Common myeloid progenitor, CD34-positive (primary cell): ENCODE measurements at regions not wholly inside any gene's neighbourhood (a gene's known extent, or its start where the extent isn't known, plus 50 kb on each side); places are given as distances from the start of the nearest gene placed in this dataset.

Source experiments
- CTCF ChIA-PET: fragments of 350-600 bp; sonication (Branson Sonifier 250); formaldehyde crosslinking; loops from one replicate; lab custom pipeline; 2021; ENCODE audit warnings: antibody characterized with exemption; lab: Charles Lee
- POLR2A ChIA-PET: fragments of 350-600 bp; sonication (Branson Sonifier 250); formaldehyde crosslinking; loops from one replicate; lab custom pipeline; 2021; ENCODE audit warnings: antibody characterized with exemption; lab: Charles Lee
- DNase-seq, 3 donors: peaks; one replicate each; pipeline versions ENCODE4 v3.0.0 to v3.0.0-alpha.2; 2013
- H3K27ac ChIP-seq, 2 experiments: 1 replicate in 1 of 2; 2 replicates in 1 of 2; pipeline ENCODE4 v1.7.0; 2013; ENCODE audit warnings: inconsistent platforms in 2 of 2, low read length in 2 of 2, mild to moderate bottlenecking in 2 of 2, low read depth in 1 of 2, moderate library complexity in 1 of 2; ENCODE audit not compliant: severe bottlenecking in 2 of 2, insufficient read depth in 1 of 2, poor library complexity in 1 of 2
- H3K27me3 ChIP-seq, 5 experiments: replicated peaks in 2 of 5; 1 replicate in 3 of 5; 2 replicates in 2 of 5; pipeline versions ENCODE4 v1.6.1 to v1.7.0; 2013; ENCODE audit warnings: low read length in 4 of 5, mild to moderate bottlenecking in 2 of 5, moderate library complexity in 2 of 5, inconsistent platforms in 1 of 5; ENCODE audit not compliant: insufficient read depth in 5 of 5, control insufficient read depth in 4 of 5
- H3K36me3 ChIP-seq, 4 experiments: 1 replicate in 2 of 4; 2 replicates in 2 of 4; pipeline versions ENCODE4 v1.6.1 to v1.7.0; 2013; ENCODE audit warnings: low read length in 3 of 4, control low read depth in 1 of 4, mild to moderate bottlenecking in 1 of 4; ENCODE audit not compliant: control insufficient read depth in 4 of 4, insufficient read depth in 4 of 4
- H3K4me1 ChIP-seq, 4 experiments: 1 replicate in 3 of 4; 2 replicates in 1 of 4; pipeline versions ENCODE4 v1.6.1 to v1.7.1; 2013; ENCODE audit warnings: low read length in 3 of 4, mild to moderate bottlenecking in 3 of 4, control low read depth in 1 of 4, inconsistent platforms in 1 of 4, moderate library complexity in 1 of 4; ENCODE audit not compliant: control insufficient read depth in 4 of 4, insufficient read depth in 4 of 4; ENCODE audit errors: control extremely low read depth in 1 of 4
- H3K4me3 ChIP-seq, 7 experiments: 1 replicate in 4 of 7; 2 replicates in 3 of 7; pipeline versions ENCODE4 v1.5.1 to v1.7.0; 2013; ENCODE audit warnings: mild to moderate bottlenecking in 7 of 7, low read length in 6 of 7, moderate library complexity in 6 of 7, inconsistent platforms in 2 of 7, low read depth in 2 of 7, control low read depth in 1 of 7; ENCODE audit not compliant: insufficient read depth in 4 of 7, control insufficient read depth in 1 of 7; ENCODE audit errors: extremely low read depth in 1 of 7
- H3K9me3 ChIP-seq, 5 experiments: 1 replicate in 4 of 5; 2 replicates in 1 of 5; pipeline versions ENCODE4 v1.6.1 to v1.7.1; 2013; ENCODE audit warnings: low read length in 4 of 5, mild to moderate bottlenecking in 2 of 5, inconsistent platforms in 1 of 5, low read depth in 1 of 5, moderate library complexity in 1 of 5; ENCODE audit not compliant: control insufficient read depth in 4 of 5, insufficient read depth in 2 of 5; ENCODE audit errors: control extremely low read depth in 1 of 5
- WGBS: methylation state at CpG from one replicate; pipeline ENCODE4 v1.1.5; 2013; ENCODE audit not compliant: insufficient coverage; 5-methylcytosine and 5-hydroxymethylcytosine counted together

DNA sequence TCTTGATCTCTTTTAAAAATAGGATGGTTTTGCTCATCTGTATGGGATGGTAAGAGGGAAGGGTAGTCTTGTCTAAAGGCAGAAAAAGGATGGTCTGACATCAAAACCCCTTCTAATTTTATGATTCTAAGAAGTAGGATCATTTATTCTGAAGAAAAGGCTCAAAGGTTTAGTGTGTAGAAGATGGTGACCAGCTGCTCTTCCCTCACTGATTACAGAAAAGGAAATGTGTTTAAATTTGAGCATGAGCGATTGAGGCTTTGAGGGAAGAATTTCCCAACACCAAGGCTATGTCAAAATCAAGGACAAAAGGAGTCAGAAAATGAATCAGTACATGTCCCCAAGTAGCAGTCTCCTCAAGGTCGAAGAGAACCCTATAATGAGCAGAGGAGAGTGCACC, 909.8 kb downstream of the EFNB2 start:
- POLR2A ChIA-PET, result interaction anchor here (0.7 kb wide), 1 partner anchor 1070 kb away, joined by 4 read pairs; no protein-coding TSS in a partner anchor
- WGBS, result 80% methylated on average over 1 of the region's 2 CpGs

DNA sequence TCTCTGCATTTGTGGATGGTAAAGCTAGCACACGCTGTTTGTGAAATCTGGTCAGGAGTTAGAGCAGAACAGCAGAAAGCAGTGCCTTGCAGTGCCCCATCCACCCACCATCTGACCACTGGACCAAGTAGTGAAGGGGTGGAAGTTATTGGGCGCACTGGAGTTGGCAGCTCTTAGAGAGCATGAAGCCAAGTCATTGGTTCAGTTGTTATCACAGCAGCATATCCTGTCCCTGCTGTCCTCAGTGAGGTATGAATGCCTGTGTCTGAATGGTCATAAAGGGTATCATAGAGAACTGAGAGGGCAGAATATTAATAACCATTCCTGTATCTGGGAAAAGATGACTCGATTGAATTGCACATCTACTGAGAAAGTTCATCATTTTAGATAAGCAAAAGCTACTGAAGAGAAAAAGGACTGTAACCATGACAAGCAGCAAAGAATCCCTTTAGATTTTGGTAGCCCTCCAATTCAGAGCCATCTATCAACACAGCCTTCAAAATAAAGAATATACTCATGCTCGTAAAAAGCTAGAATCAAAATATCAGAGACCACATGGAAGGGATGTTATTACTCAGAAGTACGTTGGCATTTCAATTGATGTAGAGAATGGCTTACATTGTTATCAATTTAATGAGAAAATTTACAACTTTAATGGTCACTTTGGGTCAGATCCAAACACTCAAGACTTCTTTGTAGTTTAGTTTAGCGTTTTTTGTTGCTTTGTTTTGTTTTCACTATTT, 919.0 kb downstream of the EFNB2 start:
- Histone ChIP-seq H3K4me3 (no peak overlapping the region), H3K27me3 (no peaks in the 10 kb centered on the region), H3K4me1 (no peaks in the 10 kb centered on the region), H3K27ac (no peak overlapping the region), H3K36me3 (no peaks in the 10 kb centered on the region), H3K9me3 (no peaks in the 10 kb centered on the region)
- WGBS, result 100% methylated on average over 2 of the region's 6 CpGs
- CTCF ChIA-PET, result no interaction called here
- POLR2A ChIA-PET, result no interaction called here
- no peak for DNase-seq

More for the DNA sequence above, 909.8 kb downstream of the EFNB2 start:
- no peak for DNase-seq
- Histone ChIP-seq H3K27me3 (no peaks in the 10 kb centered on the region), H3K36me3 (no peaks in the 10 kb centered on the region), H3K4me1 (no peaks in the 10 kb centered on the region), H3K27ac (no peak overlapping the region), H3K9me3 (peaks cover 0 to 4% (median 0%) of the 10 kb centered on the region in 5 experiments), H3K4me3 (no peak overlapping the region)
- CTCF ChIA-PET, result no interaction called here

DNA sequence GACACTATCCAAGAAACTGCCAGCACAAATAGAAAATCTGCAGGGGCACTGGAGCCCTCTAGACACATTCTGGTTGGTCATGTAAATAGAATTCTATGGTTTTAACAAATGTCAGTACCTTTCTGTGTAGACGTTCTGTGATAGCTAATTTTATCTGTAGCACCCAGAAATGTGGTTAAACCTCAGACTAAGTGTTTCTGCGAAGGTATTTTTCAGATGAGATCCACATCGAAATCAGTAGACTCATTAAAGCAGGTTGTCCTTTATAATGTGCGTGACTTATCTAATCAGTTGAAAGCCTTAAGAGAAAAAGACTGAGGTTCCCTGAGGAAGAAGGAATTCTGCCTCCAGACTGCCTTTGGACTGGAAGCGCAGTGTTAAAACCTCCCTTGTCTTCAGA, 922.9 kb downstream of the EFNB2 start:
- Histone ChIP-seq H3K27ac (no peak overlapping the region), H3K9me3 (no peaks in the 10 kb centered on the region), H3K4me3 (no peak overlapping the region), H3K27me3 (no peaks in the 10 kb centered on the region), H3K4me1 (no peaks in the 10 kb centered on the region), H3K36me3 (no peaks in the 10 kb centered on the region)
- DNase-seq, result no peak
- ChIA-PET POLR2A (no interaction called here), CTCF (no interaction called here)
- 84% methylated on average over 5 of the region's 5 CpGs for WGBS

DNA sequence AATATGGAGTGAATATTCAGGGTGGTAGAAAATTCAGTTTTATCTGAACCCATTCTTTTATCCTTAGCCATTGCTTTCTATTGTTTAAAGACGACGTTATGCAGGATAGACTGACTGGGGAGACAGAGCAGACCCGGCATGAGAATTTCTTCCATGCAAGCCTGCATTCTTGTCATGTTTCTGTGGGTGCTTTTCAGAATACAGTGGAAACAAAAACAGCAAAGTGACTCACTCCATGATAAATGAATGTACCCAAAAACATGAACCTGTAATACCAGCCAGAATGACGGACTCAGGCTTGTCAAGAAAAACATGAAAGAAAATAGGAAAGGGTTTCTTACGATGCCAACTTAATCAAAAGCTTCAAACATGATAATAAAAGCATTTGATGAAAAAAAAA, 924.0 kb downstream of the EFNB2 start:
- H3K4me1 ChIP-seq, result no peaks in the 10 kb centered on the region
- no peak for DNase-seq
- H3K36me3 ChIP-seq, result no peaks in the 10 kb centered on the region
- no peak overlapping the region for H3K27ac ChIP-seq
- no peaks in the 10 kb centered on the region for H3K27me3 ChIP-seq
- POLR2A ChIA-PET, result no interaction called here
- no peak overlapping the region for H3K4me3 ChIP-seq
- WGBS, result 80% methylated on average over 3 of the region's 5 CpGs
- CTCF ChIA-PET, result no interaction called here
- H3K9me3 ChIP-seq, result no peaks in the 10 kb centered on the region

DNA sequence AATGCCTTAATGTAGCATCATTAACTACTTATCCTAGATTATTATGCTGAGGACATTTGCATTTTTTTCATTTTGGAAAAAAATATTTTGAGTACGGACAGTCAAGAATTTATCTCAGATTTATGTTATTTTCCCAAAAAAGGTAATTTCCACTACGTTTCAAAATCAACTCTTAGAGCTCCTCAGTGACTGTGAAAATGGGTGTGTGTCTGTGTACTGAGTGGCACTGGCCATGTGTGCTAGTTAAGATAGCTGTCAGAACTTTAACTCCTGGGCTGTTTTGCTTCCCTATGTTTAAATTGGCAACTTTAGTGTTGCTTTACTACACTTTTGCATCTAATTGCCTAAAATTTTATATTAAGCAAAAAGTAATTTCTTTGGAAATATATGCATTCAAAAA, 927.4 kb downstream of the EFNB2 start:
- Histone ChIP-seq H3K27me3 (no peaks in the 10 kb centered on the region), H3K4me3 (no peak overlapping the region), H3K27ac (no peak overlapping the region), H3K4me1 (no peaks in the 10 kb centered on the region), H3K36me3 (no peaks in the 10 kb centered on the region), H3K9me3 (no peaks in the 10 kb centered on the region)
- no CpG with 5 or more reads among the region's 2 CpGs for WGBS
- no peak for DNase-seq
- CTCF ChIA-PET, result no interaction called here
- POLR2A ChIA-PET, result no interaction called here

DNA sequence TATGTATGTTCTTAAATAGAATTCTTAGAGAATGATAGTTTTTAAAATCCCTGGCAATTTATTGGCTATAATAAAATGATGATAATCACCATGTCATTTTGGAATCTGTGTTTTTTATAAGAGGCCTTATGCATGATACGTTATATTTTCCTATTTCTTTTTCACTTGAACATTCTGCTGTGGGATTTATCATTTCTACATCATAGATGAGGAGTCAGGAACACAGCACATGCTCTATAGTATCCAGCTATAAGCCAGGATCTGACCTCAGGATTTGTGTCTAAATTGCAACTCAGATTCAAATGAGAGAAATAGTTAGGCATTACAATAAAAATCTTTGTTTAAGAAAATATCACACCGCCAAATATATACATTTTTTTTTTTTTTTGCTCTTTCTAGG, 928.0 kb downstream of the EFNB2 start:
- ChIA-PET CTCF (interaction anchor here (0.6 kb wide), 1 partner anchor 715 kb away, joined by 3 read pairs; no protein-coding TSS in a partner anchor), POLR2A (no interaction called here)
- DNase-seq, result no peak
- H3K9me3 ChIP-seq, result no peaks in the 10 kb centered on the region
- no peak overlapping the region for H3K27ac ChIP-seq
- no peak overlapping the region for H3K4me3 ChIP-seq
- H3K27me3 ChIP-seq, result no peaks in the 10 kb centered on the region
- no CpG with 5 or more reads among the region's 2 CpGs for WGBS
- H3K36me3 ChIP-seq, result no peaks in the 10 kb centered on the region
- no peaks in the 10 kb centered on the region for H3K4me1 ChIP-seq

DNA sequence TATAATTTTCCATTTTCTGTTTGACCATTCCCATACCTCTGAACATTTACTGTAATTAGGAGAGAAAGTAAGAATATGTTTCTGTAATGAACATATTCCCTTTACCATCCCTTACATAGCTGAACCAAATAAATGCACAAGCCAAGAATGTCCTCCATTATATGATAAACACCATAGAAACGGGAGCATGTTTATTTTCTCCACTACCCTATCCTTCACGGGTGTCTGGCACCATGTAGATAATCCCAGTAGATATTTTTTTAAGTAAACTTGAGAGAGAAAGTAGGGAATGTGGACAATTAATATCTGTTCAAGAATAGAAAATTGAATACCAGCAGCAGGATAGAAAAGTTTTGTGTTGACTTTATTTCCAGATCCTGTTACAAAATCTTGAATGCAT, 928.4 kb downstream of the EFNB2 start:
- no CpG with 5 or more reads among the region's 2 CpGs for WGBS
- CTCF ChIA-PET, result interaction anchor here (0.6 kb wide), 1 partner anchor 714 kb away, joined by 3 read pairs; no protein-coding TSS in a partner anchor
- no peaks in the 10 kb centered on the region for H3K9me3 ChIP-seq
- DNase-seq, result no peak
- no peaks in the 10 kb centered on the region for H3K36me3 ChIP-seq
- no peaks in the 10 kb centered on the region for H3K27me3 ChIP-seq
- no peak overlapping the region for H3K27ac ChIP-seq
- H3K4me3 ChIP-seq, result no peak overlapping the region
- no peaks in the 10 kb centered on the region for H3K4me1 ChIP-seq
- POLR2A ChIA-PET, result no interaction called here
